OCI-LY7 (cell line): ENCODE measurements at regions not wholly inside any gene's neighbourhood (a gene's known extent, or its start where the extent isn't known, plus 50 kb on each side); places are given as distances from the start of the nearest gene placed in this dataset.

Experiments
- EZH2phosphoT487 ChIP-seq: fragments of 200-600 bp; sonication (generic); IDR thresholded peaks from 2 replicates; pipeline ENCODE4 v1.6.1; 2018; ENCODE audit warnings: low read depth, borderline replicate concordance, mild to moderate bottlenecking, mixed run types, antibody characterized with exemption, low read length, moderate library complexity, mixed read lengths
- TF ChIP-seq, protein P1 (sequence below): fragments of 200-600 bp; sonication (generic); conservative IDR thresholded peaks from 2 replicates; pipeline ENCODE4 v1.5.1; 2014; ENCODE audit warnings: mild to moderate bottlenecking, antibody characterized with exemption, low read length, moderate library complexity, mixed read lengths

DNA sequence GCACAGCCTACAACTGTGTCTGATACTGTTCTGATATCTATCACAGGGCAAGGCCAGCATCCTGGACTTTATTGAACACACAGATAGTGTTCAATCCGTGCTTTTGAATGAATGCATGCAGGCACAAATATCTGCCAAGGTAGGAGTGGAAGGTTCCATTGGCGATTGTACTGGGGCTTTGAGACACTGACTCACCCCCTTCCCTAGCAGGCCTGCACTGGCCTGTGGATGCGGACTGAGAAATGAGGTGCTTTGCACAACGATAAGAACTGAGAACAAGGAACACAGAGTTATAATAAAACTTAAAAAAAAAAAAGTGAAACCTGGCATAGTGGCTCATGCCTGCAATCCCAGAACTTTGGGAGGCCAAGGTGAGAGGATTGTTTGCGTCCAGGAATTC, 62.4 kb upstream of the NGF start:
- TF ChIP-seq, protein P1, sequence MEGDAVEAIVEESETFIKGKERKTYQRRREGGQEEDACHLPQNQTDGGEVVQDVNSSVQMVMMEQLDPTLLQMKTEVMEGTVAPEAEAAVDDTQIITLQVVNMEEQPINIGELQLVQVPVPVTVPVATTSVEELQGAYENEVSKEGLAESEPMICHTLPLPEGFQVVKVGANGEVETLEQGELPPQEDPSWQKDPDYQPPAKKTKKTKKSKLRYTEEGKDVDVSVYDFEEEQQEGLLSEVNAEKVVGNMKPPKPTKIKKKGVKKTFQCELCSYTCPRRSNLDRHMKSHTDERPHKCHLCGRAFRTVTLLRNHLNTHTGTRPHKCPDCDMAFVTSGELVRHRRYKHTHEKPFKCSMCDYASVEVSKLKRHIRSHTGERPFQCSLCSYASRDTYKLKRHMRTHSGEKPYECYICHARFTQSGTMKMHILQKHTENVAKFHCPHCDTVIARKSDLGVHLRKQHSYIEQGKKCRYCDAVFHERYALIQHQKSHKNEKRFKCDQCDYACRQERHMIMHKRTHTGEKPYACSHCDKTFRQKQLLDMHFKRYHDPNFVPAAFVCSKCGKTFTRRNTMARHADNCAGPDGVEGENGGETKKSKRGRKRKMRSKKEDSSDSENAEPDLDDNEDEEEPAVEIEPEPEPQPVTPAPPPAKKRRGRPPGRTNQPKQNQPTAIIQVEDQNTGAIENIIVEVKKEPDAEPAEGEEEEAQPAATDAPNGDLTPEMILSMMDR = no peak
- no peak for TF ChIP-seq EZH2phosphoT487
